ENCODE measurements at regions not wholly inside any gene's neighbourhood (a gene's known extent, or its start where the extent isn't known, plus 50 kb on each side); places are given as distances from the start of the nearest gene placed in this dataset.

GRCh38 chr9:78905387-78905786 is 608.5 kb downstream of the PSAT1 start:
- TF ChIP-seq CTCF (IDR thresholded peaks at IDR 0.05; ENCODE audit: extremely low read depth in 1 of 2, insufficient read depth in 1 of 2, low read depth in 1 of 2, low read length in 2 of 2) (no peak), POLR2A (IDR thresholded peaks at IDR 0.05; ENCODE audit: low read depth, low read length) (no peak), JUN (IDR thresholded peaks at IDR 0.05; ENCODE audit: borderline replicate concordance, insufficient read depth, insufficient read length, low read depth) (no peak), MAX (IDR thresholded peaks at IDR 0.05; ENCODE audit: insufficient read depth, insufficient read length) (no peak), POLR2AphosphoS5 (IDR thresholded peaks at IDR 0.05; ENCODE audit: insufficient read depth, low read depth, low read length) (no peak)
